ENCODE measurements at regions not wholly inside any gene's neighbourhood (a gene's known extent, or its start where the extent isn't known, plus 50 kb on each side); places are given as distances from the start of the nearest gene placed in this dataset.

- no peak for TF ChIP-seq CTCF (conservative IDR thresholded peaks at IDR 0.05)
- no peak for TF ChIP-seq ZFX (IDR thresholded peaks at IDR 0.05)
These were observed 57.7 kb upstream of the BNIP2 start for GRCh38 chr15:59746777-59747176.
